Large intestine (tissue), 3 donors: ENCODE measurements at regions not wholly inside any gene's neighbourhood (a gene's known extent, or its start where the extent isn't known, plus 50 kb on each side); places are given as distances from the start of the nearest gene placed in this dataset.

Experiments used
- DNase-seq, 2 donors: peaks; one replicate each; pipeline versions ENCODE4 v3.0.0 to v3.0.0-alpha.2; 2013
- H3K27ac ChIP-seq: one replicate; pipeline ENCODE4 v1.5.1; 2013; ENCODE audit warnings: low read length
- H3K27me3 ChIP-seq: 2 replicates; pipeline ENCODE4 v1.6.1; 2013; ENCODE audit warnings: low read length; ENCODE audit not compliant: control insufficient read depth, insufficient read depth
- H3K36me3 ChIP-seq: 2 replicates; pipeline ENCODE4 v1.6.1; 2013; ENCODE audit warnings: low read length; ENCODE audit not compliant: control insufficient read depth, insufficient read depth
- H3K4me1 ChIP-seq: one replicate; pipeline ENCODE4 v1.6.1; 2013; ENCODE audit warnings: low read length; ENCODE audit not compliant: control insufficient read depth, insufficient read depth
- H3K4me3 ChIP-seq: one replicate; pipeline ENCODE4 v1.5.1; 2013; ENCODE audit warnings: low read length
- H3K9me3 ChIP-seq: one replicate; pipeline ENCODE4 v1.6.1; 2013; ENCODE audit warnings: mild to moderate bottlenecking, low read depth, low read length, moderate library complexity; ENCODE audit not compliant: control insufficient read depth
- WGBS: methylation state at CpG from one replicate; pipeline ENCODE4 v1.1.5; 2013; ENCODE audit warnings: low lambda C conversion rate; ENCODE audit not compliant: insufficient coverage; 5-methylcytosine and 5-hydroxymethylcytosine counted together

DNA sequence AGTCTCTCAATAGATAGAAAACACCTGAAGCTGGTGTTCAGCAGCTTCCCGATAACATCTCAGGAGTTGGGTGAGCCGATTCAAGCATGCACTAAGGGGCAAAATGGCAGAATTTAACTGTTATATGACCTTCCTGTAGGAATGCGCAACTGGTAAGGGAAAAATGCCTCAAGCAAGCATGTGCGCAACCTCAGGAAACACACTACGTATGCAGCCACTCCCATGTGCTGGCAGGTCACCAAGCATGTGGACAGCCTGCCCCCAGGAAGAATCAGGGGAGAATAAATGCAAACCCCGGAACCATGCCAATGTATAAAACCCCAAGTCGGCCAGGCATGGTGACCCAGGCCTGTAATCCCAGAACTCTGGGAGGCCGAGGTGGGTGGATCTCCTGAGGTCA lies 645.6 kb downstream of the NYAP2 start:
- WGBS: no CpG with 5 or more reads among the region's 8 CpGs
- no peaks in the 10 kb centered on the region for H3K36me3 ChIP-seq
- no peak overlapping the region for H3K4me3 ChIP-seq

DNA sequence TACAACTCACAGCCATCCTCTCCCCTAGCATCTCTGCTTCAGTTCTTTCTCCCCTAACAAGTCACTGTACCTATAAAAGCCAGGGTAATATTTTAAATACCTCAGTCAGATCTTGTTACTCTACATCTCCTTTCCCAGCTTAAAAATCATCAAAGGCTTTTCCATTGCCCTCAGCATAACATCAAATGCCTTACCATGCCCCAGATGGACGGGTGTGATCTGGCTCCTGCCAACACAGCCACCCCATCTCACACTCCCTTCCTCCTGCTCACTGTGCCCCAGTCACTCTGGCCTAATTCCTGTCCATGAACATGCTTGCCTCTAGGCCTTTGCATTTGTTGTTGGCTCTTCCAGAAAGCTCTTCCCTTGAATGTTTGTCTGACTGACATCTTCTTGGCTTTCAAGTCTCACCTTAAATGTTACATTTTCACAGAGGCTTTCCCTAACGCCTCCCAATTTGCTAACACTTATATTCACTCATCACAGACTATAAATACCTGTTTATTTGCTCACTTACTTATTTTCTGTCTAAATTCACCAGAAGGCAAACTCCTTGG lies 640.9 kb downstream of the NYAP2 start:
- H3K4me3 ChIP-seq: no peak overlapping the region
- H3K27ac ChIP-seq: no peak overlapping the region
- no peaks in the 10 kb centered on the region for H3K27me3 ChIP-seq
- WGBS: 100% methylated on average over 1 of the region's 2 CpGs
- no peaks in the 10 kb centered on the region for H3K9me3 ChIP-seq
- no peak for DNase-seq
- no peaks in the 10 kb centered on the region for H3K36me3 ChIP-seq
- H3K4me1 ChIP-seq: no peaks in the 10 kb centered on the region

More for the DNA sequence above, 645.6 kb downstream of the NYAP2 start:
- DNase-seq: no peak
- Histone ChIP-seq H3K9me3 (no peaks in the 10 kb centered on the region), H3K27me3 (no peaks in the 10 kb centered on the region), H3K4me1 (no peaks in the 10 kb centered on the region), H3K27ac (no peak overlapping the region)

DNA sequence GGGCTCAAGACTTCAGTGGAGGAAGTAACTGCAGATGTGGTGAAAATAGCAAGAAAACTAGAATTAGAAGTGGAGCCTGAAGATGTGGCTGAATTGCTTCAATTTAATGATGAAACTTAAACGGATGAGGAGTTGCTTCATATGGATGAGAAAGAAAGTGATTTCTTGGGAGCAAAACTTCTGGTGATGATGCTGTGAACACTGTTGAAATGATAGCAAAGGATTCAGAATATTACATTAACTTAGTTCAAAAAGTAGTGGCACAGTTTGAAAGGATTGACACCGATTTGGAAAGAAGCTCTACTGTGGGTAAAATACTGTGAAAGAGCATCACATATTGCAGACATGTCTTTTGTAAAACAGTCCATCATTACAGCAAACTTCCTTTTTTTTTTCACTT lies 638.0 kb downstream of the NYAP2 start:
- Histone ChIP-seq H3K27me3 (no peaks in the 10 kb centered on the region), H3K27ac (no peak overlapping the region), H3K4me1 (no peaks in the 10 kb centered on the region), H3K9me3 (peaks cover 3% of the 10 kb centered on the region), H3K4me3 (no peak overlapping the region), H3K36me3 (no peaks in the 10 kb centered on the region)
- DNase-seq: no peak
- WGBS: 100% methylated on average over 1 of the region's 2 CpGs

DNA sequence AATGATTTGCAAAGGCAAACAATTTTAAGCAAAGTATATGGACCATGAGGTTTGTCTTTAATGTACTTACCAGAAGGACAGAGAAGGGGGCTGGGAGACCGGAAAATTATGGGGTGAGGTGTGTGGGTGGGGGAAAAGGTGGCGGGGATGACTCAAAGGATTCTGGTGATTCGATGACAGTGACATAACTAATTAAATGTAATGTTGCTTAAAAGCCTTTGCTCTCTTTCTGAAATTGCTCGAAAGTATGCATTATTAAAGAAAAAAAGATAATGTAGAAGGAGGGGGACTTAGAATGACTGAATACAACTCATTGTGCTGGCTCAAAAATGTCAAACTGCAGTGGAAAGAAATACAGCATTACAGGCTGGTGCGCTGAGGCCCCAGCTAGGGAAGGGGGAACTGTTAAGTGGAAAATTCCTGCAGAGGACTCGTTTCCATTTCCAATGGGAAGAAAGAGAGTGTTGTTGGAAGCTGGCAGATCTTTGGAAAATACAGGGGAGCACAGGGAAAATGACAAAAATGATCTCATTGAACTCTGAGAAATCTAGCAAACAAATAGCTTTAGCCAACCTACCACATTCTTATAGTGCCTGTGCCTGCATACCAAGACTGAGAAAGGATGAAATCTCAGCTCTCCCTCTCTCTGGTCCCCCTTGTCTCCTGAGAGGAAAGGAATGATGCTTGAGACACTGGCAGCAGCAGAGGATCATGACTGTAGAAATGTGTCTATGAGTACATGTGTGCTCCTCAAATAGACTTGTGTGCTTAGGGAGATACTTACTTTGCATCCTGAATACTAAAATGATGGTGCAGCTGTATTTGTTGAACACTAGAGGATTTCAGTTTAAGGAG lies 632.4 kb downstream of the NYAP2 start:
- Histone ChIP-seq H3K36me3 (no peaks in the 10 kb centered on the region), H3K9me3 (peaks cover 3% of the 10 kb centered on the region), H3K4me3 (peak overlapping the region; percentile 66), H3K27ac (peak overlapping the region; percentile 57), H3K4me1 (peaks cover 3% of the 10 kb centered on the region), H3K27me3 (no peaks in the 10 kb centered on the region)
- peak in 1 of 2 donors; percentile 13 for DNase-seq
- 5% methylated on average over 4 of the region's 6 CpGs for WGBS

DNA sequence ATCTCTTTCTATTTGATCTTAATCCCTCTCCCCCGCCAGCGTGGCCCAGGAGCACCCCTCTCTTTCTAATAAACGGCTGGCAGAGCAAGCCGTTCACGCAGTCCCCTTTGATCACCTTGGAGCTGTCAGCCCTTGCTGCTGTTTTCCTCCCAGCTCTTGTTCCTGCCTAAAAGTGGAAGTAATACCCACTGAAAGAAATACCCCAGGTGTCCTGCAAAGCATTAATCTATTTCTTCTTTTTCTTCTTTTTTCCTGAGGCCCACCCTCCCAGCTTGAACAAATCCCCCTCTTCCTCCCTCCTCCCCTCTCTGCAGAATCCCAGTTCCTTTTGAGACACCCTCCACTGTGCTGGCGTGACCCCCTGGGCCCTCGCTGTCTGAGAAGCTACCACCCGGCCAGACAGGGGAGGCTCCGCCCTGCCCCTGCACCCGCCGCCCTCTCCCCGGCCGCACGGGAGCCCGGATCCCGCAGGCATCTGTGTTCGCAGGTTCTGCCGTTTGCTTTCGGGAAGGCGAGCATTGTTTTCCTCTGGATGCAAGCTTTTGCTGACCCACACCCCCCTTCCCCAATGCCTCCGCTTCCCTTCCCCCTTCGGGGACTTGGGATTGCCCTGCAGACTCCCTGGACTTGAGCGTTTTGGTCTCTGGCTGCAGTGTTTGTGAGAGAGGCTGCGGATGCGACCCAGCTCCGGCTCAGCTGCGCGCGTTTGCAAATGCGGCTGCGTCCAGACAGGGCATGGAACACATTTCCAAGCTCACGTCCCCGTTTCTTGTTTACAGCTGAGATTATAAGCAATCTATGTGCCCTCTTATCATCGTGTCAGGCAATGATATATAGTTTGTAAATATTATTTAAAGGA lies 631.5 kb downstream of the NYAP2 start:
- H3K4me1 ChIP-seq: peaks cover 3% of the 10 kb centered on the region
- peaks cover 3% of the 10 kb centered on the region for H3K9me3 ChIP-seq
- H3K4me3 ChIP-seq: peak overlapping the region; percentile 66
- DNase-seq: peak; percentile 40 to 64
- no peaks in the 10 kb centered on the region for H3K36me3 ChIP-seq
- no peaks in the 10 kb centered on the region for H3K27me3 ChIP-seq
- H3K27ac ChIP-seq: peak overlapping the region; percentile 57
- WGBS: 4% methylated on average over 4 of the region's 34 CpGs

DNA sequence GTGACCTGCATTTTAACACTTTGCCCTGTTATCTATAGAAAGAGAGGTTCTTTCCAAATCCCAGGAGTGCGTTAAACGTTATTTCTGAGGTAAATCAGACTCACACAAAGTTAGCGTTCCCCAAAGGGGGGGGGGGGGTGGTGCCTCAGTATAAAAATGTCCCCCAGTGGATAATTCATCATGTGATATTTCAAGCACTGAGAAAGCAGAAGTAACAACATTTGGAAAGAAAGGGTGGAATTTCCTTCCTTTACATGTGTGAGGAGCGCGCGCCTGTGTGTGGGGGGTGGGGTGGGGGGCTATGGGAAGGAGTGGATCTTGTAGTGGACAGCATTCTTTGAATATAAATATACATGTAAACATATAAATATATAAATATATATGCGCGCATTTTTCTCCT lies 630.9 kb downstream of the NYAP2 start:
- H3K36me3 ChIP-seq: no peaks in the 10 kb centered on the region
- peak overlapping the region; percentile 66 for H3K4me3 ChIP-seq
- H3K27ac ChIP-seq: no peak overlapping the region
- no peak for DNase-seq
- peaks cover 3% of the 10 kb centered on the region for H3K9me3 ChIP-seq
- no peaks in the 10 kb centered on the region for H3K27me3 ChIP-seq
- H3K4me1 ChIP-seq: peaks cover 3% of the 10 kb centered on the region
- WGBS: 0% methylated on average over 2 of the region's 8 CpGs

DNA sequence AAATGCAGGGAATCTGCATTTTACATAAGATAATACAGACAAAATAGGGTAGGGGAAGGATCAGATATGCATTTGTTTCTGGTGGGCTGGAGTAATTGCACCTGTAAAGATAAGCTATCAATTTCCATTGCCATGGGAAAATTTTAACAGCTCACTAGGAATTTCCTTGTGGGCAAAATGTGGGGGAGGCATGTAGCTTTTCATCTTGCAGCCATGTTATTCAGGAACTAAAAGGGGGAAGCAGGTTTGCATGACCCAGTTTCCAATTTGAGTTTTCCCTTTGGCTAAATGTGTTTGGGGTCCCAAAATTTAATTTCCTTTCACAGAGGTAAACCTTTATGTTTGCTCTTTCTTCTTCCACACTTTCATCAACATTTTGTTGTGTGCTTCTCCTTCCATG lies 624.4 kb downstream of the NYAP2 start:
- Histone ChIP-seq H3K4me3 (no peak overlapping the region), H3K36me3 (no peaks in the 10 kb centered on the region), H3K9me3 (no peaks in the 10 kb centered on the region), H3K27ac (no peak overlapping the region), H3K4me1 (no peaks in the 10 kb centered on the region), H3K27me3 (no peaks in the 10 kb centered on the region)
- no peak for DNase-seq

DNA sequence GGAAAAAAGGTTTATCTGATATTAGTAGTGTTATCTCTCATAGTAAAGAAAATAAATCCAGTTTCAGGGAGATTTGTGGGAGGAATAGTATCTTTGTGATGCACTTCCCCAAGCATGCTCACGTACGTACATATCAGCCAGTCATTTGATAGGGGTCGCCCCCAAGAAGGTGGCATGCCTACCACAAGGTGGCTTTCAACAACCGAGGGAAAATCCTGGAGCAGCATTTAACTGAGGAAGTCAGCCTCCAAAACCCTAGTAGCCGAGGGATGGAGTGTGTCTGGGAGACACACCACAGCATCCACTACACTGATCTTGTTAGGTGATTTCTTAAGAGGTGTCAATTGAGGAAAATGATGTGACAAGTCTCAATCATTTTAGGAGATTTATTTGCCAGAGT lies 623.9 kb downstream of the NYAP2 start:
- H3K36me3 ChIP-seq: no peaks in the 10 kb centered on the region
- no CpG with 5 or more reads among the region's 5 CpGs for WGBS
- DNase-seq: no peak
- no peaks in the 10 kb centered on the region for H3K9me3 ChIP-seq
- H3K4me1 ChIP-seq: no peaks in the 10 kb centered on the region
- H3K4me3 ChIP-seq: no peak overlapping the region
- H3K27me3 ChIP-seq: no peaks in the 10 kb centered on the region
- no peak overlapping the region for H3K27ac ChIP-seq

DNA sequence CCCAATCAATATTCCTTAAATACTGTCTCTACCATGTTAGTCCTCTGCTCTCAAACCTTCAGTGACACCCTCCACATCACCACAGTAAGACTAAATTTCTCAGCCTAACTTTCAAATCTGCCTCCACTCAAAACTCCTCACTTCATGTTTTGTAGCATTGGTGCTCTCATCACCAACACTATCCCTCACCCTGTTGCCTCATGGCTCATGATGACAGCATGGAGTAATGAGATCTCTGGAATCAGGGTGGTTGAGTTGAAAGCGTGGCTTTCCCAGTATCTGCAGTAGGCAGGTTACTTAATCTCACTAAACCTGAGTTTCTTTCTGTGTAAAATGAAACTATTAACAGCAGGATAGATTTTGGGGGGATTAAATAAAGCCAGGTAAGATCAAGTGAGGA lies 621.4 kb downstream of the NYAP2 start:
- no peaks in the 10 kb centered on the region for H3K36me3 ChIP-seq
- DNase-seq: no peak
- no peak overlapping the region for H3K4me3 ChIP-seq
- H3K27me3 ChIP-seq: no peaks in the 10 kb centered on the region
- WGBS: no CpG with 5 or more reads among the region's 1 CpG
- no peaks in the 10 kb centered on the region for H3K4me1 ChIP-seq
- no peaks in the 10 kb centered on the region for H3K9me3 ChIP-seq
- no peak overlapping the region for H3K27ac ChIP-seq

DNA sequence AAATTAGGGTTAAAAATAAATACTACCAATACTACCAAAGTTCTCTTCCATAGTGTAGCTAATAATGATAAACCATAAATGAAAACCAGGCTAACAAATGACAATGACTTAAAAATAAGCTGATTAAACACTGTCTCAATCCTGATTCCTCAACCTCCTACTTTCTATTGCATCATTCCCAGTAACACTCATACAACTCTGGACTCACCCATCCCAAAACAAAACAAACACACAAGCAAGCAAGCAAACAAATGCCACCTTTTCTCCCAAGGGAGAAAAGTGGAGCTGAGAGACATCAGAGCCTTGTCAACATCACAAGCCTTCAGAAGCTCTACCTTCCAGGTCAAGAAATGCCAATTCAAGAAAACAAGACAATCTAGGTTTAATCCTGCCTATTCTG lies 620.7 kb downstream of the NYAP2 start:
- DNase-seq: no peak
- H3K36me3 ChIP-seq: no peaks in the 10 kb centered on the region
- no peaks in the 10 kb centered on the region for H3K9me3 ChIP-seq
- no peak overlapping the region for H3K4me3 ChIP-seq
- H3K4me1 ChIP-seq: no peaks in the 10 kb centered on the region
- H3K27me3 ChIP-seq: no peaks in the 10 kb centered on the region
- no peak overlapping the region for H3K27ac ChIP-seq
